PC-9 (cell line): ENCODE measurements at regions not wholly inside any gene's neighbourhood (a gene's known extent, or its start where the extent isn't known, plus 50 kb on each side); places are given as distances from the start of the nearest gene placed in this dataset.

ENCODE experiments used
- EZH2 ChIP-seq: fragments of 200-600 bp; sonication (generic); IDR thresholded peaks from 2 replicates; pipeline ENCODE4 v1.8.0; 2017; ENCODE audit warnings: antibody characterized with exemption, low read depth
- TF ChIP-seq, protein P1 (sequence below): fragments of 200-600 bp; sonication (generic); conservative IDR thresholded peaks from 2 replicates; pipeline ENCODE4 v1.6.1; 2017; ENCODE audit warnings: mixed run types, antibody characterized with exemption, mild to moderate bottlenecking, moderate library complexity

GRCh38 chr4:140257461-140258305 is 103.7 kb upstream of the MAML3 start:
- no peak for TF ChIP-seq EZH2
- TF ChIP-seq, protein P1, sequence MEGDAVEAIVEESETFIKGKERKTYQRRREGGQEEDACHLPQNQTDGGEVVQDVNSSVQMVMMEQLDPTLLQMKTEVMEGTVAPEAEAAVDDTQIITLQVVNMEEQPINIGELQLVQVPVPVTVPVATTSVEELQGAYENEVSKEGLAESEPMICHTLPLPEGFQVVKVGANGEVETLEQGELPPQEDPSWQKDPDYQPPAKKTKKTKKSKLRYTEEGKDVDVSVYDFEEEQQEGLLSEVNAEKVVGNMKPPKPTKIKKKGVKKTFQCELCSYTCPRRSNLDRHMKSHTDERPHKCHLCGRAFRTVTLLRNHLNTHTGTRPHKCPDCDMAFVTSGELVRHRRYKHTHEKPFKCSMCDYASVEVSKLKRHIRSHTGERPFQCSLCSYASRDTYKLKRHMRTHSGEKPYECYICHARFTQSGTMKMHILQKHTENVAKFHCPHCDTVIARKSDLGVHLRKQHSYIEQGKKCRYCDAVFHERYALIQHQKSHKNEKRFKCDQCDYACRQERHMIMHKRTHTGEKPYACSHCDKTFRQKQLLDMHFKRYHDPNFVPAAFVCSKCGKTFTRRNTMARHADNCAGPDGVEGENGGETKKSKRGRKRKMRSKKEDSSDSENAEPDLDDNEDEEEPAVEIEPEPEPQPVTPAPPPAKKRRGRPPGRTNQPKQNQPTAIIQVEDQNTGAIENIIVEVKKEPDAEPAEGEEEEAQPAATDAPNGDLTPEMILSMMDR = no peak
